ENCODE measurements at regions not wholly inside any gene's neighbourhood (a gene's known extent, or its start where the extent isn't known, plus 50 kb on each side); places are given as distances from the start of the nearest gene placed in this dataset.

- no peak for TF ChIP-seq CTCF (IDR thresholded peaks at IDR 0.05; ENCODE audit: low read depth, low read length)
- no peak for TF ChIP-seq EZH2phosphoT487 (IDR thresholded peaks at IDR 0.05; ENCODE audit: low read depth)
These were observed 88.6 kb upstream of the PTCHD1 start for GRCh38 chrX:23246001-23246400.

Measured in OCI-LY3 (cell line).